ENCODE measurements at regions not wholly inside any gene's neighbourhood (a gene's known extent, or its start where the extent isn't known, plus 50 kb on each side); places are given as distances from the start of the nearest gene placed in this dataset.
"Not testable (repeated sequence)": the region's sequence is repeated elsewhere in the genome, so short reads cannot be mapped to it uniquely, and the experiment has no call there.

- TF ChIP-seq CTCF (IDR thresholded peaks at IDR 0.05) = peak in 1 of 4 experiments; percentile 33
- TF ChIP-seq POLR2A, EP300 (IDR thresholded peaks at IDR 0.05): not testable (repeated sequence)
Observed at GRCh38 chr1:120942218-120942944, 52.8 kb downstream of the PPIAL4A start.

Measured in gastroesophageal sphincter (tissue), 3 donors.